Stimulated activated naive B cell treated with anti-CD40 and anti-IgM and Interleukin-4, amounts not matched to agents 10 μg/mL and 1 μg/mL and 100 μg/mL, for 72 hours (primary cell): ENCODE measurements at regions not wholly inside any gene's neighbourhood (a gene's known extent, or its start where the extent isn't known, plus 50 kb on each side); places are given as distances from the start of the nearest gene placed in this dataset.

Experiments used
- ATAC-seq, 2 donors: fragments of 150-1000 bp; cut with Tn5 transposase; replicated peaks; 2 replicates each; pipeline ENCODE4 v1.10.0; 2021; ENCODE audit warnings: moderate library complexity in 1 of 2
- DNase-seq: peaks from one replicate; pipeline ENCODE4 v3.0.0; 2021
- H3K27ac Mint-ChIP-seq: one replicate; pipeline ENCODE4 v1.8.0; 2022; ENCODE audit warnings: mild to moderate bottlenecking, mixed read lengths
- H3K27me3 Mint-ChIP-seq, 2 donors: one replicate each; pipeline ENCODE4 v1.8.0; 2022; ENCODE audit warnings: mixed read lengths in 2 of 2
- H3K36me3 Mint-ChIP-seq, 2 donors: one replicate each; pipeline ENCODE4 v1.8.0; 2022; ENCODE audit warnings: mixed read lengths in 2 of 2, mild to moderate bottlenecking in 1 of 2
- H3K4me1 Mint-ChIP-seq, 2 donors: one replicate each; pipeline ENCODE4 v1.8.0; 2022; ENCODE audit warnings: mixed read lengths in 2 of 2, mild to moderate bottlenecking in 1 of 2
- H3K4me3 Mint-ChIP-seq, 2 donors: one replicate each; pipeline ENCODE4 v1.8.0; 2022; ENCODE audit warnings: mild to moderate bottlenecking in 2 of 2, mixed read lengths in 2 of 2, moderate library complexity in 1 of 2
- H3K9me3 Mint-ChIP-seq, 2 donors: one replicate each; pipeline ENCODE4 v1.8.0; 2022; ENCODE audit warnings: mixed read lengths in 2 of 2, mild to moderate bottlenecking in 1 of 2

DNA sequence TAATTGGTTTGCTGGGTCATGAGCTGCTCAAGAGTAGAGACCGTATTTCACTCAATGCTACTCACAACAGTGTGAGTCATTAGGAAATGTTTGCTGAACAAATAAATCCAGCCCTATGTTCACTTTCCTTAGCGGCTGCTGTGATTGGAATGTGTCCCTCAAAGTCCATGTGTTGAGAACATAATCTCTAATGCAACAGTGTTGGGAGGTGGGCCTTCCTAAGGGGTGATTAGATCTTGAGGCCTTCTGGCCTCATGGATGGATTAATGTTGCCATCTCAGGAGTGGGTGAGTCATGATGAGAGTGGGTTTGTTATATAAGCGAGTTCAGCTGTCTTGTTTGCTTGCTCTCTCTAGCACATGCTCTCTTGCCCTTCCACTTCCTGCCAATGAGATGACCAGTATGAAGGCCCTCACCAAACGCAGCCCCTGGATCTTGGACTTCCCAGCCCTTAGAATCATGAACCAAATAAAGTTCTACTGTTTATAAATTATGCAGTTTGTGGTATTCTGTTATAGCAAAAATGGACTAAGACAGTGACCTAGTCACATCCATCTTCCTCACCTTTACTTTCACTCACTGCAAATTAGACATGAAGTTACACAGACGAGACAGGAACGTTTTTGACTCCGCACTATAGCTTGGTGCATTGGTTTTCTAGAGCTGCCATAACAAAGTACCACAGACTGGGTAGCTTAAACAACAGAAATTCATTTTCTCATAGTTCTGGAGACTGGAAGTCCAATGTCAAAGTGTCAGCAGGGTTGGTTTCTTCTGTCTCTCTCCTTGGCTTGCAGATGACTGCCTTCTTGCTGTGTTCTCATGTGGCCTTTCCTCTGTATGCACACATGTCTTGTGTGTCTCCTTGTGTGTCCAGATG is 50.9 kb upstream of the FAM169A start:
- Mint-ChIP-seq H3K27ac (no peak overlapping the region), H3K4me3 (no peak overlapping the region), H3K9me3 (peaks cover 0 to 1% of the 10 kb centered on the region in 2 donors), H3K27me3 (peaks cover 17 to 22% of the 10 kb centered on the region in 2 donors), H3K36me3 (no peaks in the 10 kb centered on the region), H3K4me1 (no peaks in the 10 kb centered on the region)
- ATAC-seq (no peak), DNase-seq (no peak)
